ENCODE measurements at regions not wholly inside any gene's neighbourhood (a gene's known extent, or its start where the extent isn't known, plus 50 kb on each side); places are given as distances from the start of the nearest gene placed in this dataset.

DNA sequence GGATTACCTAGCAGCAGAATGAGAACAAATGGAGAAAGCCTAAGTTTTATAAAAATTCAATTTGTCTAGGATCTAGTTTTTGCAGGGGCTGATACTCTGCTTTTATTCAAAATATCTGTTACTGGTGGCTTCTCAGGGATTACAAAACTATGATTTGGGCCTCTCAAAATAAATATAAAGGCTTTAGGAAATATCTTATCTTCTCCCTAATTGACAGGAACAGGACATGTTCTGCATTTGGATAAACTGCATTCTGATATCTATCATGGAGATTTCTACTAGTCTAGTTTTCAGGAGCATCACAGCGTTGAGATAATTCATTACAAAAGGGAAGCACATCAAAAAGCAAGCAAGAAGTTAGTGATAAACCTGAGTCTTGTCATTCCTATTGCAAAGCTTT is 127.1 kb upstream of the ITGA1 start:
- TF ChIP-seq, protein P1, sequence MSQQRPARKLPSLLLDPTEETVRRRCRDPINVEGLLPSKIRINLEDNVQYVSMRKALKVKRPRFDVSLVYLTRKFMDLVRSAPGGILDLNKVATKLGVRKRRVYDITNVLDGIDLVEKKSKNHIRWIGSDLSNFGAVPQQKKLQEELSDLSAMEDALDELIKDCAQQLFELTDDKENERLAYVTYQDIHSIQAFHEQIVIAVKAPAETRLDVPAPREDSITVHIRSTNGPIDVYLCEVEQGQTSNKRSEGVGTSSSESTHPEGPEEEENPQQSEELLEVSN (IDR thresholded peaks at IDR 0.05) = no peak
- TF ChIP-seq, protein P2, sequence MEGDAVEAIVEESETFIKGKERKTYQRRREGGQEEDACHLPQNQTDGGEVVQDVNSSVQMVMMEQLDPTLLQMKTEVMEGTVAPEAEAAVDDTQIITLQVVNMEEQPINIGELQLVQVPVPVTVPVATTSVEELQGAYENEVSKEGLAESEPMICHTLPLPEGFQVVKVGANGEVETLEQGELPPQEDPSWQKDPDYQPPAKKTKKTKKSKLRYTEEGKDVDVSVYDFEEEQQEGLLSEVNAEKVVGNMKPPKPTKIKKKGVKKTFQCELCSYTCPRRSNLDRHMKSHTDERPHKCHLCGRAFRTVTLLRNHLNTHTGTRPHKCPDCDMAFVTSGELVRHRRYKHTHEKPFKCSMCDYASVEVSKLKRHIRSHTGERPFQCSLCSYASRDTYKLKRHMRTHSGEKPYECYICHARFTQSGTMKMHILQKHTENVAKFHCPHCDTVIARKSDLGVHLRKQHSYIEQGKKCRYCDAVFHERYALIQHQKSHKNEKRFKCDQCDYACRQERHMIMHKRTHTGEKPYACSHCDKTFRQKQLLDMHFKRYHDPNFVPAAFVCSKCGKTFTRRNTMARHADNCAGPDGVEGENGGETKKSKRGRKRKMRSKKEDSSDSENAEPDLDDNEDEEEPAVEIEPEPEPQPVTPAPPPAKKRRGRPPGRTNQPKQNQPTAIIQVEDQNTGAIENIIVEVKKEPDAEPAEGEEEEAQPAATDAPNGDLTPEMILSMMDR (IDR thresholded peaks at IDR 0.05; ENCODE audit: control extremely low read depth in 1 of 3, insufficient read depth in 1 of 3, low read depth in 1 of 3, low read length in 3 of 3) = no peak
- no peak for TF ChIP-seq TEAD4 (IDR thresholded peaks at IDR 0.05; ENCODE audit: low read depth, low read length)
- TF ChIP-seq EP300 (IDR thresholded peaks at IDR 0.05; ENCODE audit: borderline replicate concordance in 1 of 2, low read depth in 2 of 2, low read length in 2 of 2) = no peak
- no peak for TF ChIP-seq TAF1 (IDR thresholded peaks at IDR 0.05; ENCODE audit: low read depth, low read length)
- TF ChIP-seq POLR2AphosphoS5 (IDR thresholded peaks at IDR 0.05; ENCODE audit: low read depth, low read length) = no peak

Measured in H1 (cell line).